ENCODE measurements at regions not wholly inside any gene's neighbourhood (a gene's known extent, or its start where the extent isn't known, plus 50 kb on each side); places are given as distances from the start of the nearest gene placed in this dataset.

DNA sequence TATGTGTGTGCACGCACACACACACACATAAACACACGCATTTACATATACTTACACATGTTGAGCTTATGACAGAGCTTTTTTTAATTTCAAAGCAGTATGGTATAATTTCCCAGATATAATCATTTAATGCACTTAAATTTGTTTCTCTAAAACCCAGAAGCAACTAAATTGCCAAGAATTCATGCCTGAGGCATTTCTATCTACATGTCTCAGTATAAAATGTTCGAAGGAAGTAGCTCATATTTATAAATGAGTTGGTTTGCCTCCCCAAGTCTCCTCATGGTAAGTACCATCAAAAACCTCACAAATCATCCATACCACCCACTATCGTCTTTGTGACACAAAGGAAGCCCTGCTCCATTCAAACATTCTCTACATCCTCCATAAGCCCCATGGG lies 130.6 kb downstream of the RPL22L1 start:
- H3K4me1 Mint-ChIP-seq (ENCODE audit: low read depth): peaks cover 89% of the 10 kb centered on the region
- H3K4me3 Mint-ChIP-seq: peak overlapping the region; percentile 82; the same call in 1 of the 2 replicates
- TF ChIP-seq, protein P1, sequence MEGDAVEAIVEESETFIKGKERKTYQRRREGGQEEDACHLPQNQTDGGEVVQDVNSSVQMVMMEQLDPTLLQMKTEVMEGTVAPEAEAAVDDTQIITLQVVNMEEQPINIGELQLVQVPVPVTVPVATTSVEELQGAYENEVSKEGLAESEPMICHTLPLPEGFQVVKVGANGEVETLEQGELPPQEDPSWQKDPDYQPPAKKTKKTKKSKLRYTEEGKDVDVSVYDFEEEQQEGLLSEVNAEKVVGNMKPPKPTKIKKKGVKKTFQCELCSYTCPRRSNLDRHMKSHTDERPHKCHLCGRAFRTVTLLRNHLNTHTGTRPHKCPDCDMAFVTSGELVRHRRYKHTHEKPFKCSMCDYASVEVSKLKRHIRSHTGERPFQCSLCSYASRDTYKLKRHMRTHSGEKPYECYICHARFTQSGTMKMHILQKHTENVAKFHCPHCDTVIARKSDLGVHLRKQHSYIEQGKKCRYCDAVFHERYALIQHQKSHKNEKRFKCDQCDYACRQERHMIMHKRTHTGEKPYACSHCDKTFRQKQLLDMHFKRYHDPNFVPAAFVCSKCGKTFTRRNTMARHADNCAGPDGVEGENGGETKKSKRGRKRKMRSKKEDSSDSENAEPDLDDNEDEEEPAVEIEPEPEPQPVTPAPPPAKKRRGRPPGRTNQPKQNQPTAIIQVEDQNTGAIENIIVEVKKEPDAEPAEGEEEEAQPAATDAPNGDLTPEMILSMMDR (IDR thresholded peaks at IDR 0.05): no peak
- no peak overlapping the region for H3K27ac Mint-ChIP-seq
- H3K27me3 Mint-ChIP-seq (ENCODE audit: insufficient read depth): peaks cover 1% of the 10 kb centered on the region; the same call in 1 of the 2 replicates
- no peak for DNase-seq
- no peaks in the 10 kb centered on the region; the same call in 1 of the 2 replicates for H3K9me3 Mint-ChIP-seq
- no peaks in the 10 kb centered on the region; the same call in 1 of the 2 replicates for H3K36me3 Mint-ChIP-seq (ENCODE audit: low read depth)

DNA sequence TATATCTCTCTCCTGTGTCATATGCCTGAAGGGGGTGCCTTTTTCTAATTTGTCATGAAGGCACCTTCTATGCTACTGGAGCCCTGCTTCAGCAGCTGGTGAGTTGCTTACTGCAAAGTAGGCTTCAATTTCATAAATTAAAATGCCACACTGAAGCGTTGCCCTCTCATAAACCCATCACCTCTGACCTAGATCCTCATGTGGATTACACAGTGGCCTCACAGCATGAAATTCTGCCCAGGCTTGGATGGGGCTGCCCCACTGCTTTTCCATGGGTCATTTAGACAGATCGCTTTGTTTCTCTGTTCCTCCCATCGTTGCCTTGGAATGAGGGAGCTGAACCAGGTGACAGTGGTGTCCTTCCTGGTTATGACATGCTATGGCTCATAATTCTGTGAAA lies 131.2 kb downstream of the RPL22L1 start:
- TF ChIP-seq, protein P1 (IDR thresholded peaks at IDR 0.05): no peak
- H3K4me1 Mint-ChIP-seq (ENCODE audit: low read depth): peaks cover 89% of the 10 kb centered on the region
- H3K9me3 Mint-ChIP-seq: no peaks in the 10 kb centered on the region; the same call in 1 of the 2 replicates
- no peak for DNase-seq
- H3K4me3 Mint-ChIP-seq: no peak overlapping the region
- no peak overlapping the region for H3K27ac Mint-ChIP-seq
- H3K27me3 Mint-ChIP-seq (ENCODE audit: insufficient read depth): peaks cover 1% of the 10 kb centered on the region; the same call in 1 of the 2 replicates
- no peaks in the 10 kb centered on the region; the same call in 1 of the 2 replicates for H3K36me3 Mint-ChIP-seq (ENCODE audit: low read depth)

DNA sequence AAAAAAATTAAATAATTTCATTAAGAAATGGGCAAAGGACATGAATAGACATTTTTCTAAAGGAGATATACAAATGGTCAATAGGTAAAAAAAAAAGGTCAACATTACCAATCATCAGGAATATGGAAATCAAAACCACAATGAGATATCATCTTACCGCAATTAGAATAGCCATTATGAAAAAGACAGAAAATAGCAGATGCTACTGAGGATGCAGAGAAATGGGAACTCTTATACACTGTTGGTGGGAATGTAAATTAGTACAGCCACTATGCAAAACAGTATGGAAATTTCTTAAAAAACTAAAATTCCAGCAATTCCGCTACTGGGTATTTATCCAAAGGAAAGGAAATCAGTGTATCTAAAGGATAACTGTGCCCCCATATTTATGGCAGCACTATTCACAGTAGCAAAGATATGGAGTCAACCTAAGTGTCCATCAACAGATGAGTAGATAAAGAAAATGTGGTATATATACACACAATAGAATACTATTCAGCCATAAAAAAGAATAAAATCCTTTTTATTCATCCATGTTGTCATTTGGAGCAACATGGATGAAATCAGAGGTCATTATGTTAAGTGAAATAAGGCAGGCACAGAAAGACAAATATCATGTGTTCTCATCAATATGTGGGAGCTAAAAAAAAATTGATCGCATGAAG lies 132.4 kb downstream of the RPL22L1 start:
- Mint-ChIP-seq H3K36me3 (ENCODE audit: low read depth) (no peaks in the 10 kb centered on the region; the same call in 1 of the 2 replicates), H3K4me1 (ENCODE audit: low read depth) (peaks cover 90% of the 10 kb centered on the region), H3K27me3 (ENCODE audit: insufficient read depth) (peaks cover 1% of the 10 kb centered on the region; the same call in 1 of the 2 replicates), H3K9me3 (no peaks in the 10 kb centered on the region; the same call in 1 of the 2 replicates), H3K27ac (no peak overlapping the region), H3K4me3 (no peak overlapping the region)
- TF ChIP-seq, protein P1 (IDR thresholded peaks at IDR 0.05): no peak
- DNase-seq: no peak

DNA sequence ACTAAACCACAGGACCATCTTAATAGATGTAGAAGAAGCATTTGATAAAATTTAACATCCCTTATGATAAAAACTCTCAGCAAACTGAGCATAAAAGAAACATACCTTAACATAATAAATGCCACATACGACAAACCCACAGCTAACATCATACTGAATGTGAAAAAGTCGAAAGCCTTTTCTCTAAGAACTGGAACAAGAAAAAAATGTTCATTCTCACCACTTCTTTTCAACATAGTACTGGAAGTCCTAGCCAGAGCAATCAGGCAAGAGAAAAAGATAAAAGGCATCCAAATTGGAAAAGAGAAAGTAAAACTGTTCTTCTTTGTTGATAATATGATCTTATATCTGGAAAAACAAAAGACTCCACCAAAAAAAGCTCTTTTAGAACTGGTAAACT lies 134.2 kb downstream of the RPL22L1 start:
- Mint-ChIP-seq H3K4me1 (ENCODE audit: low read depth) (peaks cover 87% of the 10 kb centered on the region), H3K36me3 (ENCODE audit: low read depth) (no peaks in the 10 kb centered on the region; the same call in 1 of the 2 replicates), H3K27ac (peak overlapping the region; percentile 56; the same call in 1 of the 2 replicates), H3K4me3 (peak overlapping the region; percentile 64; the same call in 1 of the 2 replicates), H3K27me3 (ENCODE audit: insufficient read depth) (peaks cover 1% of the 10 kb centered on the region; the same call in 1 of the 2 replicates), H3K9me3 (no peaks in the 10 kb centered on the region; the same call in 1 of the 2 replicates)
- DNase-seq: no peak
- TF ChIP-seq, protein P1 (IDR thresholded peaks at IDR 0.05): no peak

DNA sequence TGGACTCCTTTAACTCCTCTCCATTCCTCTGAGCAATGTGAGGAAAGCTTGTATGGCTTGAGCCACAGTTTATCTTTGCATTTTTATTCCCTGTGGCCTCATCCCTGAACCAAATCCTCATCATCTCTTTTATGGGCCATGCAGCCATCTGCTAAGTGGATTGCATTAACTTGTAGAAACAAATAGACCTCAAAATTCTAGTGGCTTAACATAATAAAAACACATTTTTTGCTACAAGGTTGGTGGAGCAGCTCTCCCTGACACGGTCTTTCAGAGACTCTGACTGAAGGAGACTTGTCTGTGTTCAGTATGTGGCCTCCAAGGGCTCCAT lies 135.3 kb downstream of the RPL22L1 start:
- Mint-ChIP-seq H3K9me3 (no peaks in the 10 kb centered on the region; the same call in 1 of the 2 replicates), H3K27ac (peak overlapping the region; percentile 56; the same call in 1 of the 2 replicates), H3K4me1 (ENCODE audit: low read depth) (peaks cover 83% of the 10 kb centered on the region), H3K4me3 (peak overlapping the region; percentile 64; the same call in 1 of the 2 replicates), H3K27me3 (ENCODE audit: insufficient read depth) (peaks cover 1% of the 10 kb centered on the region; the same call in 1 of the 2 replicates), H3K36me3 (ENCODE audit: low read depth) (no peaks in the 10 kb centered on the region; the same call in 1 of the 2 replicates)
- DNase-seq: no peak
- TF ChIP-seq, protein P1 (IDR thresholded peaks at IDR 0.05): no peak

Measured in HFFc6 (cell line).